A549 (cell line): ENCODE measurements at regions not wholly inside any gene's neighbourhood (a gene's known extent, or its start where the extent isn't known, plus 50 kb on each side); places are given as distances from the start of the nearest gene placed in this dataset.

Experiments used
- ATAC-seq, 2 experiments: fragments of 200-7000 bp in 1 of 2; fragments of >200 bp in 1 of 2; cut with Nextera tagmentation in 1 of 2; cut with Tn5 transposase in 1 of 2; 3 replicates each; pipeline versions ENCODE4 v1.8.0 to v1.9.1; 2018 to 2020; ENCODE audit warnings: mild to moderate bottlenecking in 1 of 2, moderate library complexity in 1 of 2
- CTCF ChIA-PET: fragments of 300-600 bp; sonication (Branson Sonifier 250); formaldehyde crosslinking; extraction: SDS; loops from one replicate; lab custom pipeline; 2021; ENCODE audit warnings: antibody characterized with exemption, inconsistent platforms; lab: Yijun Ruan, JAX
- POLR2A ChIA-PET: fragments of 350-600 bp; formaldehyde crosslinking; extraction: SDS; loops from one replicate; lab custom pipeline; 2021; ENCODE audit warnings: antibody characterized with exemption, inconsistent platforms; lab: Yijun Ruan, JAX
- DNase-seq, 2 experiments: peaks; one replicate each; pipeline versions ENCODE4 v3.0.0 to v3.0.0-alpha.2; 2011 to 2016; ENCODE audit warnings: low read depth in 1 of 2, low spot score in 1 of 2
- FAIRE-seq: peaks from 2 replicates; lab custom pipeline; 2011; peaks lifted over from hg19 to GRCh38; lab: Jason Lieb, UNC
- H3K27ac ChIP-seq, 2 experiments: fragments of >200 bp; sonication (Bioruptor Twin); formaldehyde crosslinking; 3 replicates each; pipeline ENCODE4 v1.5.1; 2016 to 2017
- H3K4me1 ChIP-seq: fragments of >200 bp; sonication (Bioruptor Twin); formaldehyde crosslinking; 3 replicates; pipeline ENCODE4 v1.6.1; 2016
- H3K4me2 ChIP-seq: fragments of >200 bp; sonication (Bioruptor Twin); formaldehyde crosslinking; 3 replicates; pipeline ENCODE4 v1.6.1; 2016
- H3K4me3 ChIP-seq: fragments of >200 bp; sonication (Bioruptor Twin); formaldehyde crosslinking; 3 replicates; pipeline ENCODE4 v1.5.1; 2016
- H3K9me3 ChIP-seq: fragments of >200 bp; sonication (Bioruptor Twin); formaldehyde crosslinking; 3 replicates; pipeline ENCODE4 v1.6.1; 2016
- CBX8 ChIP-seq: fragments of 200-600 bp; sonication (generic); IDR thresholded peaks from 2 replicates; pipeline ENCODE4 v1.6.1; 2016
- CHD2 ChIP-seq: fragments of 150-350 bp; IDR thresholded peaks from 2 replicates; pipeline ENCODE4 v1.6.1; 2014; ENCODE audit warnings: low read length; ENCODE audit not compliant: partially characterized antibody
- CHD4 ChIP-seq: fragments of 200-600 bp; sonication (generic); IDR thresholded peaks from 2 replicates; pipeline ENCODE4 v1.6.1; 2016; ENCODE audit warnings: antibody characterized with exemption, mild to moderate bottlenecking, borderline replicate concordance
- ESRRA ChIP-seq: fragments of 150-350 bp; IDR thresholded peaks from 2 replicates; pipeline ENCODE4 v1.6.1; 2014; ENCODE audit warnings: mild to moderate bottlenecking, low read length, borderline replicate concordance
- FOSL2 ChIP-seq, 2 experiments: fragments of 450-650 bp in 1 of 2; fragments of >200 bp in 1 of 2; sonication (Bioruptor Twin) in 1 of 2; formaldehyde crosslinking; IDR thresholded peaks; 2 replicates each; pipeline versions ENCODE4 v1.5.0 to v1.6.1; 2016 to 2020; ENCODE audit warnings: mild to moderate bottlenecking in 1 of 2, moderate library complexity in 1 of 2
- GATA3 ChIP-seq: IDR thresholded peaks from 2 replicates; pipeline ENCODE4 v1.6.1; 2012; ENCODE audit warnings: borderline replicate concordance
- HDAC2 ChIP-seq: fragments of 200-600 bp; sonication (generic); IDR thresholded peaks from 2 replicates; pipeline ENCODE4 v1.6.1; 2016
- HES2 ChIP-seq: fragments of >200 bp; sonication (Bioruptor Twin); formaldehyde crosslinking; IDR thresholded peaks from 2 replicates; pipeline ENCODE4 v1.6.1; 2016
- HEYL ChIP-seq: fragments of 250-450 bp; sonication (Bioruptor Pico); IDR thresholded peaks from 2 replicates; pipeline ENCODE4 v1.8.0; 2021; ENCODE audit warnings: mild to moderate bottlenecking, moderate library complexity
- HMGXB4 ChIP-seq: fragments of 250-450 bp; sonication (Bioruptor Pico); IDR thresholded peaks from 2 replicates; pipeline ENCODE4 v1.5.0; 2021; ENCODE audit warnings: mild to moderate bottlenecking, moderate library complexity, borderline replicate concordance
- HOXA7 ChIP-seq: fragments of 250-450 bp; sonication (Bioruptor Pico); IDR thresholded peaks from 2 replicates; pipeline ENCODE4 v1.5.0; 2020; ENCODE audit warnings: mild to moderate bottlenecking, moderate library complexity
- HOXB5 ChIP-seq: fragments of 250-450 bp; sonication (Bioruptor Pico); IDR thresholded peaks from 2 replicates; pipeline ENCODE4 v1.5.0; 2020; ENCODE audit warnings: mild to moderate bottlenecking, moderate library complexity
- KDM1A ChIP-seq: fragments of 200-600 bp; sonication (generic); IDR thresholded peaks from 2 replicates; pipeline ENCODE4 v1.6.1; 2016; ENCODE audit warnings: low read depth, mild to moderate bottlenecking
- MYC ChIP-seq: IDR thresholded peaks from 2 replicates; pipeline ENCODE4 v1.6.1; 2012; ENCODE audit warnings: mild to moderate bottlenecking, inconsistent platforms, low read length, improper control_type of control experiment, borderline replicate concordance
- NFE2L2 ChIP-seq: fragments of 150-350 bp; conservative IDR thresholded peaks from 2 replicates; pipeline ENCODE4 v1.6.1; 2014; ENCODE audit warnings: low read length
- NR3C1 ChIP-seq: fragments of >200 bp; sonication (Bioruptor Twin); formaldehyde crosslinking; IDR thresholded peaks from 3 replicates; pipeline ENCODE4 v1.6.1; 2017
- PHF8 ChIP-seq: fragments of 200-600 bp; sonication (generic); IDR thresholded peaks from 2 replicates; pipeline ENCODE4 v1.6.1; 2016; ENCODE audit warnings: low read depth, mild to moderate bottlenecking, antibody characterized with exemption, moderate library complexity, borderline replicate concordance
- POLR2A ChIP-seq: IDR thresholded peaks from 2 replicates; pipeline ENCODE4 v1.6.1; 2012; ENCODE audit warnings: mild to moderate bottlenecking, low read length
- POLR2AphosphoS2 ChIP-seq: conservative IDR thresholded peaks from 2 replicates; pipeline ENCODE4 v1.6.1; 2012; ENCODE audit warnings: low read length, improper control_type of control experiment, inconsistent platforms
- RARB ChIP-seq: fragments of 250-450 bp; sonication (Bioruptor Pico); IDR thresholded peaks from 2 replicates; pipeline ENCODE4 v1.8.0; 2021; ENCODE audit warnings: mild to moderate bottlenecking, moderate library complexity
- RFX5 ChIP-seq: fragments of 450-650 bp; IDR thresholded peaks from 2 replicates; pipeline ENCODE4 v1.7.1; 2014; ENCODE audit warnings: antibody characterized with exemption, mild to moderate bottlenecking, moderate library complexity
- RNF2 ChIP-seq: fragments of 200-600 bp; sonication (generic); IDR thresholded peaks from 2 replicates; pipeline ENCODE4 v1.6.1; 2016; ENCODE audit warnings: low read depth, mild to moderate bottlenecking, antibody characterized with exemption, moderate library complexity, borderline replicate concordance
- SMC3 ChIP-seq: fragments of >200 bp; sonication (Bioruptor Twin); formaldehyde crosslinking; IDR thresholded peaks from 3 replicates; pipeline ENCODE4 v1.6.1; 2018; ENCODE audit warnings: inconsistent platforms
- SREBF2 ChIP-seq: fragments of 450-650 bp; IDR thresholded peaks from 2 replicates; pipeline ENCODE4 v1.6.1; 2014; ENCODE audit warnings: mild to moderate bottlenecking, moderate library complexity
- TP53 ChIP-seq: fragments of 250-450 bp; sonication (Bioruptor Pico); IDR thresholded peaks from 2 replicates; pipeline ENCODE4 v1.5.0; 2021; ENCODE audit warnings: mild to moderate bottlenecking, moderate library complexity
- USF2 ChIP-seq: fragments of 450-650 bp; IDR thresholded peaks from 2 replicates; pipeline ENCODE4 v1.6.1; 2014; ENCODE audit warnings: antibody characterized with exemption
- ZNF302 ChIP-seq: fragments of 250-450 bp; sonication (Bioruptor Pico); IDR thresholded peaks from 2 replicates; pipeline ENCODE4 v1.9.0; 2021; ENCODE audit warnings: inconsistent platforms, mild to moderate bottlenecking, moderate library complexity
- ZSCAN20 ChIP-seq: fragments of 250-450 bp; sonication (Bioruptor Pico); IDR thresholded peaks from 2 replicates; pipeline ENCODE4 v1.8.0; 2022; ENCODE audit warnings: mild to moderate bottlenecking, moderate library complexity
- whole genome bisulfite sequencing: methylation state at CpG from one replicate; pipeline ENCODE4 v1.1.6; 2017; ENCODE audit errors: missing lambda C conversion rate; 5-methylcytosine and 5-hydroxymethylcytosine counted together
- TF ChIP-seq, protein P1 (sequence below): fragments of >200 bp; sonication (Bioruptor Twin); formaldehyde crosslinking; IDR thresholded peaks from 3 replicates; pipeline ENCODE4 v1.5.1; 2016
- TF ChIP-seq, protein P2 (sequence below): IDR thresholded peaks from 2 replicates; pipeline ENCODE4 v1.6.1; 2012; ENCODE audit warnings: low read depth, borderline replicate concordance
- TF ChIP-seq, protein P3 (sequence below): fragments of 150-350 bp; IDR thresholded peaks from 2 replicates; pipeline ENCODE4 v1.6.1; 2014; ENCODE audit warnings: low read depth, mild to moderate bottlenecking, low read length

DNA sequence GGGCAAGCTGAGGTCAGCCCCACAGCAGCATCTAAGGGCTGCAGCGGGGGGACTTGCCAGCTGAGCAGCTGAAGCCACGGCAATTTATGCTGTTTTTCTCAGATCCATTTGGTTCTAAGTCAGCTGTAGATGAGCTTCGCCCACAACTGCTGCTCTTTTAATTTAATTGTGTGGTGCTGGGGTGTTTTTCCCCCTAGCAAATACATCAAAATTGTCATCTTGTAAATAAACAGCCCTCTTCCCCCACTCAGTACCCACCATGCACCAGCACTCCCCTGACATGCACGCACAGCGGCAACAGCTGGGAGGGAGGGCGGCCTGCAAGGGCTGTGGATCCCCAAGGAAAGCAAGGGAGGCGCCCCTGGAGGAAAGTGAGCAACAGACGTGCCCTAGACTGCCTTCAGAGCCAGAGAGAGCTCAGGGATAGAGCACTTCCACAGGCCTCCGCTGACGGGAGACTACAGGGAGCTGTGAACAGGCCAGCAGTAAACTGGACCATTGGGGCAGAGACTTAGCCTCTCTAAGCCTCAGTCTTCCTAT, 149.5 kb downstream of the TMEM132E start:
- H3K4me1 ChIP-seq: no peaks in the 10 kb centered on the region
- DNase-seq (no peak), ATAC-seq (no peak), FAIRE-seq (no peak)
- no peak for TF ChIP-seq NFE2L2
- TF ChIP-seq POLR2AphosphoS2: no peak
- no peak for TF ChIP-seq RNF2
- no peak for TF ChIP-seq NR3C1
- TF ChIP-seq HOXA7: no peak
- TF ChIP-seq, protein P1, sequence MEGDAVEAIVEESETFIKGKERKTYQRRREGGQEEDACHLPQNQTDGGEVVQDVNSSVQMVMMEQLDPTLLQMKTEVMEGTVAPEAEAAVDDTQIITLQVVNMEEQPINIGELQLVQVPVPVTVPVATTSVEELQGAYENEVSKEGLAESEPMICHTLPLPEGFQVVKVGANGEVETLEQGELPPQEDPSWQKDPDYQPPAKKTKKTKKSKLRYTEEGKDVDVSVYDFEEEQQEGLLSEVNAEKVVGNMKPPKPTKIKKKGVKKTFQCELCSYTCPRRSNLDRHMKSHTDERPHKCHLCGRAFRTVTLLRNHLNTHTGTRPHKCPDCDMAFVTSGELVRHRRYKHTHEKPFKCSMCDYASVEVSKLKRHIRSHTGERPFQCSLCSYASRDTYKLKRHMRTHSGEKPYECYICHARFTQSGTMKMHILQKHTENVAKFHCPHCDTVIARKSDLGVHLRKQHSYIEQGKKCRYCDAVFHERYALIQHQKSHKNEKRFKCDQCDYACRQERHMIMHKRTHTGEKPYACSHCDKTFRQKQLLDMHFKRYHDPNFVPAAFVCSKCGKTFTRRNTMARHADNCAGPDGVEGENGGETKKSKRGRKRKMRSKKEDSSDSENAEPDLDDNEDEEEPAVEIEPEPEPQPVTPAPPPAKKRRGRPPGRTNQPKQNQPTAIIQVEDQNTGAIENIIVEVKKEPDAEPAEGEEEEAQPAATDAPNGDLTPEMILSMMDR: no peak
- no peak for TF ChIP-seq MYC
- TF ChIP-seq FOSL2 (IDR thresholded peaks at IDR 0.05): no peak
- no peak for TF ChIP-seq FOSL2 (CRISPR knock-in tag; IDR thresholded peaks at IDR 0.05)
- no peak for TF ChIP-seq HEYL
- no peak for TF ChIP-seq CHD4
- TF ChIP-seq RFX5: no peak
- no peak for TF ChIP-seq HDAC2
- TF ChIP-seq KDM1A: no peak
- no peak for TF ChIP-seq RARB (CRISPR knock-in tag)
- TF ChIP-seq CBX8: no peak
- no peak for TF ChIP-seq HOXB5 (CRISPR knock-in tag)
- TF ChIP-seq SREBF2: no peak
- TF ChIP-seq USF2: no peak
- H3K27ac ChIP-seq: no peak overlapping the region
- no peak overlapping the region for H3K4me3 ChIP-seq
- peaks cover 13% of the 10 kb centered on the region; the same call in 2 of the 3 replicates for H3K9me3 ChIP-seq
- POLR2A ChIA-PET: no interaction called here
- CTCF ChIA-PET: no interaction called here
- H3K4me2 ChIP-seq: no peak overlapping the region
- 48% methylated on average over 10 of the region's 10 CpGs for WGBS

DNA sequence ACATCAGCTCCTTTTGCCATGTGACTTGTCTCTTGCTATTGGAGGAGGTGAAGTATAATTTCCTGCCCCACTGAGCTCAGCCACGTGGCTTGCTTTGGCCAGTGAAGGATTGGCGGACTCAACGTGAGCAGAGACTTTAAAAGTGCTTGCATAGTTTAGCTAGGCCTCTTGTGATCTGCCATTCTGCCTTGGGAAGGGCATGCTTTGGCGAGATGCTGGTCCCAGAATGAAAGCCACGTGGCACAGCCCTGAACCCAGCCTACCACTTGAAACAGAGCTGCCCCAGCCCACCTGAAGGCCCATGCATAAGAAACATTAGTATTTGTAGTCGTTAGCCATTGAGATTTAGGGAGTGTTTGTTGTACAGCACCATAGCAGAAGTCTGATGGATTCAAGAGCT, 148.2 kb downstream of the TMEM132E start:
- TF ChIP-seq ZNF302 (CRISPR knock-in tag): no peak
- no peak for TF ChIP-seq SREBF2
- no peak for TF ChIP-seq SMC3
- TF ChIP-seq, protein P2, sequence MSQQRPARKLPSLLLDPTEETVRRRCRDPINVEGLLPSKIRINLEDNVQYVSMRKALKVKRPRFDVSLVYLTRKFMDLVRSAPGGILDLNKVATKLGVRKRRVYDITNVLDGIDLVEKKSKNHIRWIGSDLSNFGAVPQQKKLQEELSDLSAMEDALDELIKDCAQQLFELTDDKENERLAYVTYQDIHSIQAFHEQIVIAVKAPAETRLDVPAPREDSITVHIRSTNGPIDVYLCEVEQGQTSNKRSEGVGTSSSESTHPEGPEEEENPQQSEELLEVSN: no peak
- TF ChIP-seq HEYL: no peak
- TF ChIP-seq NR3C1: no peak
- no peak for TF ChIP-seq ZSCAN20 (CRISPR knock-in tag)
- no peak for TF ChIP-seq CHD2
- TF ChIP-seq TP53 (CRISPR knock-in tag): no peak
- no peak for TF ChIP-seq ESRRA
- TF ChIP-seq HMGXB4 (CRISPR knock-in tag): no peak
- no peak for TF ChIP-seq GATA3
- TF ChIP-seq, protein P3, sequence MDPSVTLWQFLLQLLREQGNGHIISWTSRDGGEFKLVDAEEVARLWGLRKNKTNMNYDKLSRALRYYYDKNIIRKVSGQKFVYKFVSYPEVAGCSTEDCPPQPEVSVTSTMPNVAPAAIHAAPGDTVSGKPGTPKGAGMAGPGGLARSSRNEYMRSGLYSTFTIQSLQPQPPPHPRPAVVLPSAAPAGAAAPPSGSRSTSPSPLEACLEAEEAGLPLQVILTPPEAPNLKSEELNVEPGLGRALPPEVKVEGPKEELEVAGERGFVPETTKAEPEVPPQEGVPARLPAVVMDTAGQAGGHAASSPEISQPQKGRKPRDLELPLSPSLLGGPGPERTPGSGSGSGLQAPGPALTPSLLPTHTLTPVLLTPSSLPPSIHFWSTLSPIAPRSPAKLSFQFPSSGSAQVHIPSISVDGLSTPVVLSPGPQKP: no peak
- no peak for TF ChIP-seq HES2
- TF ChIP-seq PHF8: no peak
- TF ChIP-seq POLR2A: no peak
- no peak for TF ChIP-seq KDM1A
- Histone ChIP-seq H3K4me3 (no peak overlapping the region), H3K4me2 (no peak overlapping the region), H3K27ac (no peak overlapping the region), H3K9me3 (peaks cover 9% of the 10 kb centered on the region; the same call in 2 of the 3 replicates), H3K4me1 (no peaks in the 10 kb centered on the region)
- WGBS: 17% methylated on average over 6 of the region's 6 CpGs
- FAIRE-seq (no peak), DNase-seq (no peak), ATAC-seq (no peak)
- CTCF ChIA-PET: interaction anchor here (1.4 kb wide), 1 partner anchor 90 kb away, joined by 5 read pairs; no protein-coding TSS in a partner anchor
- POLR2A ChIA-PET: no interaction called here
